SK-N-SH (cell line): ENCODE measurements at regions not wholly inside any gene's neighbourhood (a gene's known extent, or its start where the extent isn't known, plus 50 kb on each side); places are given as distances from the start of the nearest gene placed in this dataset.
"Not testable (repeated sequence)": the region's sequence is repeated elsewhere in the genome, so short reads cannot be mapped to it uniquely, and the experiment has no call there.

Experiments
- CTCF ChIA-PET: fragments of 300-600, 350-600 bp; formaldehyde crosslinking; extraction: SDS; loops from one replicate; lab custom pipeline; 2021; lab: Yijun Ruan, JAX
- POLR2A ChIA-PET: fragments of 350-600 bp; sonication (Branson Sonifier 250); formaldehyde crosslinking; extraction: SDS; loops from one replicate; lab custom pipeline; 2020; ENCODE audit warnings: antibody characterized with exemption, inconsistent platforms; lab: Yijun Ruan, JAX
- DNase-seq: peaks from one replicate; pipeline ENCODE4 v3.0.0; 2012
- H2AFZ ChIP-seq: fragments of 200-600 bp; sonication (generic); 2 replicates; pipeline ENCODE4 v1.8.1; 2016; ENCODE audit warnings: antibody characterized with exemption, mild to moderate bottlenecking, low read depth
- H3F3A ChIP-seq: fragments of 200-600 bp; sonication (generic); replicated peaks from 2 replicates; pipeline ENCODE3; 2016; ENCODE audit warnings: antibody characterized with exemption, mild to moderate bottlenecking; ENCODE audit not compliant: insufficient read depth
- H3K27ac ChIP-seq, 2 experiments: fragments of 200-500 bp in 1 of 2; fragments of 200-600 bp in 1 of 2; sonication (Bioruptor generic) in 1 of 2; sonication (generic), shearing (Covaris generic) in 1 of 2; 2 replicates each; pipeline versions ENCODE4 v1.5.1 to v1.6.1; 2014 to 2016; ENCODE audit warnings: low read depth in 2 of 2, inconsistent platforms in 1 of 2, low read length in 1 of 2, mild to moderate bottlenecking in 1 of 2, mixed read lengths in 1 of 2
- H3K27me3 ChIP-seq: fragments of 200-600 bp; sonication (generic), shearing (Covaris generic); 2 replicates; pipeline ENCODE4 v1.6.1; 2016; ENCODE audit warnings: mixed run types; ENCODE audit not compliant: insufficient read depth
- H3K36me3 ChIP-seq, 2 experiments: fragments of 200-500 bp in 1 of 2; fragments of 200-600 bp in 1 of 2; sonication (Bioruptor generic) in 1 of 2; sonication (generic) in 1 of 2; replicated peaks in 1 of 2; 2 replicates each; pipeline versions ENCODE3 to v1.5.1; 2014 to 2016; ENCODE audit warnings: low read length in 1 of 2, mild to moderate bottlenecking in 1 of 2; ENCODE audit not compliant: insufficient read depth in 2 of 2, control insufficient read depth in 1 of 2
- H3K4me1 ChIP-seq, 2 experiments: fragments of 200-500 bp in 1 of 2; fragments of 200-600 bp in 1 of 2; sonication (Bioruptor generic) in 1 of 2; sonication (generic), shearing (Covaris generic) in 1 of 2; 2 replicates each; pipeline versions ENCODE4 v1.5.1 to v1.6.1; 2014 to 2016; ENCODE audit warnings: low read depth in 1 of 2, low read length in 1 of 2, mixed run types in 1 of 2; ENCODE audit not compliant: insufficient read depth in 2 of 2, control insufficient read depth in 1 of 2
- H3K4me2 ChIP-seq: fragments of 200-600 bp; sonication (generic), shearing (Covaris generic); 2 replicates; pipeline ENCODE4 v1.6.1; 2017; ENCODE audit warnings: mixed run types
- H3K4me3 ChIP-seq, 2 experiments: fragments of 200-500 bp in 1 of 2; fragments of 200-600 bp in 1 of 2; sonication (Bioruptor generic) in 1 of 2; sonication (generic), shearing (Covaris generic) in 1 of 2; 2 replicates each; pipeline versions ENCODE4 v1.5.1 to v1.8.1; 2014 to 2016; ENCODE audit warnings: low read depth in 2 of 2, inconsistent platforms in 1 of 2, low read length in 1 of 2, mild to moderate bottlenecking in 1 of 2, mixed read lengths in 1 of 2, moderate library complexity in 1 of 2
- H3K79me2 ChIP-seq: fragments of 200-600 bp; sonication (generic); 2 replicates; pipeline ENCODE4 v1.8.1; 2017; ENCODE audit warnings: mild to moderate bottlenecking; ENCODE audit not compliant: insufficient read depth
- H3K9ac ChIP-seq: fragments of 200-600 bp; sonication (generic); 2 replicates; pipeline ENCODE4 v1.6.1; 2017; ENCODE audit warnings: mixed run types
- H3K9me2 ChIP-seq: fragments of 200-600 bp; sonication (generic); 2 replicates; pipeline ENCODE4 v1.6.1; 2017; ENCODE audit warnings: mixed run types
- H3K9me3 ChIP-seq: fragments of 200-600 bp; sonication (generic); 2 replicates; pipeline ENCODE4 v1.6.1; 2017; ENCODE audit warnings: mixed run types, mild to moderate bottlenecking, moderate library complexity
- H4K20me1 ChIP-seq: fragments of 200-600 bp; sonication (generic); 2 replicates; pipeline ENCODE4 v1.6.1; 2017; ENCODE audit warnings: mild to moderate bottlenecking, mixed run types; ENCODE audit not compliant: insufficient read depth
- ELF1 ChIP-seq: IDR thresholded peaks from 2 replicates; pipeline ENCODE4 v1.4.0; 2012
- EZH2phosphoT487 ChIP-seq: fragments of 200-600 bp; sonication (generic); IDR thresholded peaks from 2 replicates; pipeline ENCODE4 v1.6.1; 2017; ENCODE audit warnings: low read depth, mixed run types, mild to moderate bottlenecking, antibody characterized with exemption, moderate library complexity, borderline replicate concordance
- FOSL2 ChIP-seq: IDR thresholded peaks from 2 replicates; pipeline ENCODE4 v1.4.0; 2012; ENCODE audit warnings: low read depth, mild to moderate bottlenecking, moderate library complexity, borderline replicate concordance
- FOXJ3 ChIP-seq: sonication (generic); formaldehyde crosslinking; IDR thresholded peaks from 2 replicates; pipeline ENCODE4 v1.5.1; 2020; ENCODE audit warnings: mild to moderate bottlenecking, missing genetic modification reagents
- FOXM1 ChIP-seq: IDR thresholded peaks from 2 replicates; pipeline ENCODE4 v1.4.0; 2012; ENCODE audit warnings: low read depth, mild to moderate bottlenecking
- GABPA ChIP-seq: IDR thresholded peaks from 2 replicates; pipeline ENCODE4 v1.4.0; 2012; ENCODE audit warnings: low read depth, mild to moderate bottlenecking
- JUND ChIP-seq: IDR thresholded peaks from 2 replicates; pipeline ENCODE4 v1.4.0; 2012
- MEF2A ChIP-seq: IDR thresholded peaks from 2 replicates; pipeline ENCODE4 v1.4.0; 2012; ENCODE audit warnings: low read depth, borderline replicate concordance
- MXI1 ChIP-seq: IDR thresholded peaks from 2 replicates; pipeline ENCODE4 v1.6.1; 2012; ENCODE audit warnings: mild to moderate bottlenecking, low read depth, low read length, improper control_type of control experiment
- NRF1 ChIP-seq: IDR thresholded peaks from 2 replicates; pipeline ENCODE4 v1.6.1; 2012; ENCODE audit warnings: low read depth, mild to moderate bottlenecking, low read length
- RAD21 ChIP-seq: IDR thresholded peaks from 2 replicates; pipeline ENCODE4 v1.6.1; 2012; ENCODE audit warnings: mild to moderate bottlenecking, low read length
- RCOR1 ChIP-seq: fragments of 150-350 bp; IDR thresholded peaks from 2 replicates; pipeline ENCODE4 v1.6.1; 2017; ENCODE audit warnings: antibody characterized with exemption, low read length
- RFX5 ChIP-seq: IDR thresholded peaks from 2 replicates; pipeline ENCODE4 v1.6.1; 2012; ENCODE audit warnings: mild to moderate bottlenecking, improper control_type of control experiment, low read length
- RXRA ChIP-seq: IDR thresholded peaks from 2 replicates; pipeline ENCODE4 v1.4.0; 2012; ENCODE audit warnings: low read depth, mild to moderate bottlenecking, borderline replicate concordance
- USF1 ChIP-seq: IDR thresholded peaks from 2 replicates; pipeline ENCODE4 v1.4.0; 2012; ENCODE audit warnings: low read depth, borderline replicate concordance
- YY1 ChIP-seq: IDR thresholded peaks from 2 replicates; pipeline ENCODE4 v1.4.0; 2012; ENCODE audit warnings: low read depth, mild to moderate bottlenecking
- WGBS: methylation state at CpG from one replicate; pipeline ENCODE4 v1.1.6; 2017; ENCODE audit warnings: low lambda C conversion rate; 5-methylcytosine and 5-hydroxymethylcytosine counted together

- DNase-seq, H3K9me3 ChIP-seq, H2AFZ ChIP-seq, H3K4me3 ChIP-seq, H3K36me3 ChIP-seq, H3K4me1 ChIP-seq, H3K4me2 ChIP-seq, H3F3A ChIP-seq, H4K20me1 ChIP-seq, H3K27ac ChIP-seq, POLR2A ChIA-PET, H3K9ac ChIP-seq, H3K9me2 ChIP-seq, H3K27me3 ChIP-seq, H3K79me2 ChIP-seq, CTCF ChIA-PET: not testable (repeated sequence)
- 0% methylated on average over 2 of the region's 2 CpGs for WGBS
Observed at GRCh38 chrX:79026742-79027141, 81.6 kb downstream of the P2RY10 start.

GRCh38 chrX:79035421-79035820 lies 90.2 kb downstream of the P2RY10 start:
- Histone ChIP-seq H3K9ac (no peak overlapping the region), H3K9me3 (no peaks in the 10 kb centered on the region), H3K4me1 (no peaks in the 10 kb centered on the region), H2AFZ (no peak overlapping the region), H3K36me3 (no peaks in the 10 kb centered on the region), H3K27me3 (no peaks in the 10 kb centered on the region), H3K79me2 (no peaks in the 10 kb centered on the region), H3K4me3 (no peak overlapping the region), H4K20me1 (no peaks in the 10 kb centered on the region), H3K9me2 (no peaks in the 10 kb centered on the region), H3K27ac (no peak overlapping the region), H3F3A (no peaks in the 10 kb centered on the region), H3K4me2 (no peak overlapping the region)
- CTCF ChIA-PET, result no interaction called here
- POLR2A ChIA-PET, result no interaction called here
- 4% methylated on average over 1 of the region's 1 CpG for WGBS
- DNase-seq, result no peak
- no peak for TF ChIP-seq FOSL2
- no peak for TF ChIP-seq GABPA
- no peak for TF ChIP-seq YY1
- TF ChIP-seq EZH2phosphoT487, result no peak
- TF ChIP-seq FOXM1, result no peak
- no peak for TF ChIP-seq RXRA
- TF ChIP-seq ELF1, result no peak
- TF ChIP-seq JUND, result no peak
- no peak for TF ChIP-seq RCOR1
- TF ChIP-seq NRF1, result no peak
- TF ChIP-seq RFX5, result no peak

- no peaks in the 10 kb centered on the region for H3K9me2 ChIP-seq
- WGBS, result 0% methylated on average over 4 of the region's 4 CpGs
- no peak overlapping the region for H3K4me2 ChIP-seq
- DNase-seq, result no peak
- no peak overlapping the region for H3K4me3 ChIP-seq
- no peaks in the 10 kb centered on the region for H3K4me1 ChIP-seq
- no peaks in the 10 kb centered on the region for H3K36me3 ChIP-seq
- ChIA-PET POLR2A (no interaction called here), CTCF (no interaction called here)
- no peak for TF ChIP-seq MEF2A
- TF ChIP-seq RAD21, result no peak
- TF ChIP-seq MXI1, result no peak
- TF ChIP-seq FOXJ3 (CRISPR knock-in tag), result no peak
- TF ChIP-seq USF1, result no peak
- no peaks in the 10 kb centered on the region for H4K20me1 ChIP-seq
- H3F3A ChIP-seq, result no peaks in the 10 kb centered on the region
- no peaks in the 10 kb centered on the region for H3K27me3 ChIP-seq
- no peaks in the 10 kb centered on the region for H3K79me2 ChIP-seq
- no peaks in the 10 kb centered on the region for H3K9me3 ChIP-seq
- no peak overlapping the region for H2AFZ ChIP-seq
- H3K27ac ChIP-seq, result no peak overlapping the region
- no peak overlapping the region for H3K9ac ChIP-seq
Observed at GRCh38 chrX:79036157-79036880, 91.1 kb downstream of the P2RY10 start.
